OCI-LY7 (cell line): ENCODE measurements at regions not wholly inside any gene's neighbourhood (a gene's known extent, or its start where the extent isn't known, plus 50 kb on each side); places are given as distances from the start of the nearest gene placed in this dataset.

Source experiments
- BruUV-seq: library from RNA; stranded (reverse); fragments of 400-500 nt; replicated peaks from 2 replicates; lab custom pipeline; 2021; lab: Mats Ljungman, UMichigan
- CTCF ChIA-PET: fragments of 300-600 bp; sonication (Branson Sonifier 250); formaldehyde crosslinking; loops from one replicate; lab custom pipeline; 2022; ENCODE audit warnings: antibody characterized with exemption; ENCODE audit not compliant: unreplicated experiment; lab: Charles Lee
- POLR2A ChIA-PET: fragments of 300-600 bp; sonication (Branson Sonifier 250); formaldehyde crosslinking; loops from one replicate; lab custom pipeline; 2022; ENCODE audit warnings: antibody characterized with exemption; lab: Charles Lee
- DNase-seq: peaks from one replicate; pipeline ENCODE4 v3.0.0-alpha.2; 2015; ENCODE audit warnings: low spot score
- H2AFZ ChIP-seq: fragments of 200-600 bp; sonication (generic), shearing (Covaris generic); 2 replicates; pipeline ENCODE4 v1.6.1; 2014; ENCODE audit warnings: mild to moderate bottlenecking, antibody characterized with exemption, low read length, moderate library complexity
- H3K27ac ChIP-seq: fragments of 200-600 bp; sonication (generic); 2 replicates; pipeline ENCODE4 v1.5.1; 2014; ENCODE audit warnings: mixed run types, low read depth, mild to moderate bottlenecking, moderate library complexity, low read length, inconsistent platforms; ENCODE audit not compliant: poor library complexity, severe bottlenecking
- H3K36me3 ChIP-seq: fragments of 200-600 bp; sonication (generic); 2 replicates; pipeline ENCODE4 v1.6.1; 2014; ENCODE audit warnings: mild to moderate bottlenecking, antibody characterized with exemption, low read length, moderate library complexity, mixed read lengths; ENCODE audit not compliant: insufficient read depth
- H3K4me1 ChIP-seq: fragments of 200-600 bp; sonication (generic); 2 replicates; pipeline ENCODE4 v1.5.1; 2014; ENCODE audit warnings: mild to moderate bottlenecking, low read length; ENCODE audit not compliant: insufficient read depth, poor library complexity, severe bottlenecking
- H3K4me2 ChIP-seq: fragments of 200-600 bp; sonication (generic); 2 replicates; pipeline ENCODE4 v1.6.1; 2014; ENCODE audit warnings: mild to moderate bottlenecking, low read length
- H3K4me3 ChIP-seq: fragments of 200-600 bp; sonication (generic); 2 replicates; pipeline ENCODE4 v1.5.1; 2014; ENCODE audit warnings: mild to moderate bottlenecking, low read depth, low read length; ENCODE audit not compliant: poor library complexity, severe bottlenecking
- H3K79me2 ChIP-seq: fragments of 200-600 bp; sonication (generic); 2 replicates; pipeline ENCODE4 v1.6.1; 2016; ENCODE audit warnings: low read depth, mild to moderate bottlenecking, low read length, moderate library complexity, mixed read lengths; ENCODE audit not compliant: insufficient read depth
- H3K9me2 ChIP-seq: fragments of 200-600 bp; sonication (generic); 2 replicates; pipeline ENCODE4 v1.6.1; 2016; ENCODE audit warnings: mild to moderate bottlenecking, low read length, mixed read lengths; ENCODE audit not compliant: insufficient read depth
- H3K9me3 ChIP-seq: fragments of 200-600 bp; sonication (generic); 2 replicates; pipeline ENCODE4 v1.6.1; 2014; ENCODE audit warnings: mild to moderate bottlenecking, mixed run types, low read length, mixed read lengths
- H4K20me1 ChIP-seq: fragments of 200-600 bp; sonication (generic); 2 replicates; pipeline ENCODE4 v1.6.1; 2014; ENCODE audit warnings: mild to moderate bottlenecking, antibody characterized with exemption, low read length, moderate library complexity, mixed read lengths; ENCODE audit not compliant: insufficient read depth
- CTCF ChIP-seq: fragments of 200-600 bp; sonication (generic); conservative IDR thresholded peaks from 2 replicates; pipeline ENCODE4 v1.5.1; 2014; ENCODE audit warnings: mild to moderate bottlenecking, antibody characterized with exemption, low read length, moderate library complexity, mixed read lengths
- EZH2phosphoT487 ChIP-seq: fragments of 200-600 bp; sonication (generic); IDR thresholded peaks from 2 replicates; pipeline ENCODE4 v1.6.1; 2018; ENCODE audit warnings: low read depth, borderline replicate concordance, mild to moderate bottlenecking, mixed run types, antibody characterized with exemption, low read length, moderate library complexity, mixed read lengths
- intact Hi-C: fragments of 100-400 bp; cut with micrococcal nuclease; formaldehyde crosslinking; loops from one replicate; pipeline ENCODE4 v1.10.0; 2022; ENCODE audit not compliant: unreplicated experiment

- ChIA-PET CTCF (no interaction called here), POLR2A (no interaction called here)
- intact Hi-C loops, result no loop called here
- no peak overlapping the region for H2AFZ ChIP-seq
- no peak for DNase-seq
- H4K20me1 ChIP-seq, result no peaks in the 10 kb centered on the region
- H3K36me3 ChIP-seq, result no peaks in the 10 kb centered on the region
- no TSS peak for BruUV-seq
- TF ChIP-seq EZH2phosphoT487 (no peak), CTCF (no peak)
- H3K4me3 ChIP-seq, result no peak overlapping the region
- H3K79me2 ChIP-seq, result no peaks in the 10 kb centered on the region
- no peaks in the 10 kb centered on the region for H3K4me1 ChIP-seq
- H3K4me2 ChIP-seq, result no peak overlapping the region
- H3K27ac ChIP-seq, result no peak overlapping the region
- no peaks in the 10 kb centered on the region for H3K9me2 ChIP-seq
- no peaks in the 10 kb centered on the region for H3K9me3 ChIP-seq
These were observed 1174.7 kb downstream of the ZPLD1 start for GRCh38 chr3:103609472-103609871.

- H3K27ac ChIP-seq, result no peak overlapping the region
- no peak overlapping the region for H3K4me2 ChIP-seq
- ChIA-PET CTCF (no interaction called here), POLR2A (no interaction called here)
- no peaks in the 10 kb centered on the region for H3K9me3 ChIP-seq
- H3K79me2 ChIP-seq, result no peaks in the 10 kb centered on the region
- H3K4me1 ChIP-seq, result no peaks in the 10 kb centered on the region
- intact Hi-C loops, result no loop called here
- no peak overlapping the region for H2AFZ ChIP-seq
- H3K36me3 ChIP-seq, result no peaks in the 10 kb centered on the region
- H3K4me3 ChIP-seq, result no peak overlapping the region
- no TSS peak for BruUV-seq
- DNase-seq, result no peak
- no peaks in the 10 kb centered on the region for H4K20me1 ChIP-seq
- no peaks in the 10 kb centered on the region for H3K9me2 ChIP-seq
- TF ChIP-seq EZH2phosphoT487, result no peak
- no peak for TF ChIP-seq CTCF
These were observed 1178.8 kb downstream of the ZPLD1 start for GRCh38 chr3:103613397-103614156.

- Histone ChIP-seq H3K36me3 (no peaks in the 10 kb centered on the region), H3K9me2 (no peaks in the 10 kb centered on the region), H3K4me3 (no peak overlapping the region), H3K9me3 (no peaks in the 10 kb centered on the region), H3K4me2 (no peak overlapping the region), H4K20me1 (no peaks in the 10 kb centered on the region), H2AFZ (no peak overlapping the region), H3K79me2 (no peaks in the 10 kb centered on the region), H3K27ac (no peak overlapping the region), H3K4me1 (no peaks in the 10 kb centered on the region)
- TF ChIP-seq EZH2phosphoT487, result no peak
- no peak for TF ChIP-seq CTCF
- intact Hi-C loops, result no loop called here
- ChIA-PET POLR2A (no interaction called here), CTCF (no interaction called here)
- BruUV-seq, result no TSS peak
- no peak for DNase-seq
These were observed 1179.9 kb downstream of the ZPLD1 start for GRCh38 chr3:103614719-103615118.
